Colonic mucosa (tissue), 4 donors: ENCODE measurements at regions not wholly inside any gene's neighbourhood (a gene's known extent, or its start where the extent isn't known, plus 50 kb on each side); places are given as distances from the start of the nearest gene placed in this dataset.
A peak's percentile ranks its signal among the peaks of the same experiment; 100 is the strongest.
"Not testable (repeated sequence)": the region's sequence is repeated elsewhere in the genome, so short reads cannot be mapped to it uniquely, and the experiment has no call there.

Experiments
- DNase-seq: peaks from one replicate; pipeline ENCODE4 v3.0.0-alpha.2; 2020
- H3K27ac ChIP-seq: fragments of 200-600 bp; one replicate; pipeline ENCODE4 v1.8.0; 2021
- H3K27me3 ChIP-seq: fragments of 200-600 bp; one replicate; pipeline ENCODE4 v1.8.0; 2021
- H3K36me3 ChIP-seq: fragments of 200-600 bp; one replicate; pipeline ENCODE4 v1.8.0; 2021
- H3K4me1 ChIP-seq: fragments of 200-600 bp; one replicate; pipeline ENCODE4 v1.8.0; 2021; ENCODE audit warnings: mild to moderate bottlenecking
- H3K4me3 ChIP-seq: fragments of 200-600 bp; one replicate; pipeline ENCODE4 v1.8.0; 2021
- H3K9ac ChIP-seq, 2 donors: one replicate each; pipeline ENCODE4 v1.7.0; 2013; ENCODE audit warnings: control low read depth in 2 of 2, low read depth in 2 of 2, low read length in 2 of 2
- H3K9me3 ChIP-seq: fragments of 200-600 bp; one replicate; pipeline ENCODE4 v1.8.0; 2021
- CTCF ChIP-seq: fragments of 200-600 bp; IDR thresholded peaks from one replicate; pipeline ENCODE4 v1.8.0; 2022; ENCODE audit warnings: antibody characterized with exemption, mild to moderate bottlenecking
- intact Hi-C: fragments of 100-400 bp; cut with DNase I; formaldehyde crosslinking; loops from one replicate; pipeline ENCODE4 v1.14.1; 2022
- donor health status: healthy.
- donor health status: DM: no; HTN: no; CAD: no.
- donor health status: DM: no; HTN: no; CAD: no.

- H3K36me3 ChIP-seq = no peaks in the 10 kb centered on the region
- no peaks in the 10 kb centered on the region for H3K4me1 ChIP-seq
- H3K27me3 ChIP-seq = no peaks in the 10 kb centered on the region
- DNase-seq = peak; percentile 28
- TF ChIP-seq CTCF = no peak
- no peak overlapping the region for H3K9ac ChIP-seq
- no peaks in the 10 kb centered on the region for H3K9me3 ChIP-seq
- no peak overlapping the region for H3K4me3 ChIP-seq
- intact Hi-C loops = no loop called here
- peak overlapping the region; percentile 48 for H3K27ac ChIP-seq
Measured at GRCh38 chr9:101849102-101849707, 110.8 kb upstream of the GRIN3A start.

GRCh38 chr9:101848485-101848919 lies 110.1 kb upstream of the GRIN3A start:
- DNase-seq = peak; percentile 58
- no peaks in the 10 kb centered on the region for H3K4me1 ChIP-seq
- H3K27me3 ChIP-seq = no peaks in the 10 kb centered on the region
- intact Hi-C loops = no loop called here
- no peak for TF ChIP-seq CTCF
- no peaks in the 10 kb centered on the region for H3K9me3 ChIP-seq
- no peak overlapping the region for H3K4me3 ChIP-seq
- peak overlapping the region in 1 of 2 donors; percentile 77 for H3K9ac ChIP-seq
- no peaks in the 10 kb centered on the region for H3K36me3 ChIP-seq
- peak overlapping the region; percentile 48 for H3K27ac ChIP-seq

GRCh38 chr9:101846161-101846560 lies 107.7 kb upstream of the GRIN3A start:
- no peaks in the 10 kb centered on the region for H3K36me3 ChIP-seq
- DNase-seq = no peak
- H3K4me3 ChIP-seq = no peak overlapping the region
- H3K9me3 ChIP-seq = no peaks in the 10 kb centered on the region
- no peak for TF ChIP-seq CTCF
- no peaks in the 10 kb centered on the region for H3K27me3 ChIP-seq
- H3K4me1 ChIP-seq = no peaks in the 10 kb centered on the region
- H3K9ac ChIP-seq = no peak overlapping the region
- no peak overlapping the region for H3K27ac ChIP-seq
- intact Hi-C loops = no loop called here

- no peaks in the 10 kb centered on the region for H3K36me3 ChIP-seq
- intact Hi-C loops = no loop called here
- TF ChIP-seq CTCF = no peak
Measured at GRCh38 chr9:101840694-101841188, 102.3 kb upstream of the GRIN3A start.

GRCh38 chr9:101838988-101839387 lies 100.5 kb upstream of the GRIN3A start:
- intact Hi-C loops = not testable (repeated sequence)

More at GRCh38 chr9:101840694-101841188, 102.3 kb upstream of the GRIN3A start:
- Histone ChIP-seq H3K27me3 (no peaks in the 10 kb centered on the region), H3K27ac (no peak overlapping the region), H3K4me3 (no peak overlapping the region), H3K9ac (no peak overlapping the region), H3K4me1 (no peaks in the 10 kb centered on the region), H3K9me3 (no peaks in the 10 kb centered on the region)
- DNase-seq = no peak

DNA sequence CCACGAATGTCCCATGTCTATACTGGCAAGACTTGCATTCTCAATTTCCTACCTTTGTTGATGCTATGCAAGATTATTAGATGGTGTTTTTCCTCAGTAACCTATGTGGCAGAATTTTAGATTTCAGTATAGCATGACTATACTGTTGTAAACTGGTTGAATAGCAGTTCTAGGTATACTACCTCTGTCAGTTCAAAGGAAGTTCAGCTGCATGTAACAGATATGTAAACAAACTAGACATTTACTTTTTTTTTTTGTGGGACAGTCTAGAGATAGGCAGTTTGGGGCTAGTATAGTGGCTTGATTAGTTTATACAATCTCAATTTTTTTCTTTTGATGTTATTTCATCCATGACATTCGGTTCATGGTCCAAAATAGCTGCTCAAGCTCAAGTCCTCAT lies 97.6 kb upstream of the GRIN3A start:
- H3K27me3 ChIP-seq = no peaks in the 10 kb centered on the region
- intact Hi-C loops = no loop called here
- H3K4me3 ChIP-seq = no peak overlapping the region
- no peaks in the 10 kb centered on the region for H3K36me3 ChIP-seq
- no peak overlapping the region for H3K27ac ChIP-seq
- no peak for TF ChIP-seq CTCF
- no peaks in the 10 kb centered on the region for H3K9me3 ChIP-seq
- H3K9ac ChIP-seq = no peak overlapping the region
- DNase-seq = no peak
- no peaks in the 10 kb centered on the region for H3K4me1 ChIP-seq

More at GRCh38 chr9:101838988-101839387, 100.5 kb upstream of the GRIN3A start:
- H3K36me3 ChIP-seq, H3K9me3 ChIP-seq, DNase-seq, H3K4me3 ChIP-seq, H3K27me3 ChIP-seq, H3K4me1 ChIP-seq, H3K27ac ChIP-seq, H3K9ac ChIP-seq: not testable (repeated sequence)
